ENCODE measurements at regions not wholly inside any gene's neighbourhood (a gene's known extent, or its start where the extent isn't known, plus 50 kb on each side); places are given as distances from the start of the nearest gene placed in this dataset.

DNA sequence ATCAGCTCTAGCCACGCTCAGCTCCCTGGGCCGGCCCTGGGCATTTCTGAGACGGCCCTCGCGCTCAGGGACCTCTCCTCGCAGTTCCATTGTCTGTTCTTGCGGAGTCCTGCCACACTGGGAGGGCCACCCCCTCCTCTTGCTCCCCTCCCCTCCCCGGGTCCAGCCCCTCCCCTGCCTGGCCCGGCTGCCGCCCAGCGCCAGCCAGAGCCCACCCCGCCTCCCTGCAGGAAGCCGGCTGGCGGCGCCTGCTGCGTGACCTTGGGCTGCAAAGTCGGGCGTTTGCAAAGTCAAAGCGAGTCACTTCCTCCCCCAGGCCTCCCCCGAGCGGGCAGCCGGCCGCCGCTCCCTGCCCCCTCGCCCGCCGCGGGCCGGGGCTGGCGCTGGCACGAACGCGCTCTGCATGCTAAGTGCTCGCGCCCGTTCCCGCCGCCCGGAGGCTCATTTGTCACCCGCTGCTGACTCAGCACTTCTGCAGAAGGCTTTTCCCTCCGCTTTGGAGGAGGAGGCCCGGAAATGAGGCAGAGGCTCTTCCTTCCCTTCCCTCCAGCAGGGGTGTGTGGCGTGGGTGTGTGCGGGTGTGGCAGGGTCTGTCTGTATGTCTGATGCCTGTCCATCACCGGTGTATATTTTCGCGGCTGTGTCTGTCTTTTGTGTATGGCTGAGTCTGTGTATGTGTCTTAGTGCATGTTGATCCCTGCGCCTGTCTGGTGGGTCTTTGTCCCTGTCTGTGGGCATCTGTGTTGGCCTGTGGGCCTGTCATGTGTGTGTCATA lies 72.0 kb downstream of the IRF2BPL start:
- TF ChIP-seq POLR2A (IDR thresholded peaks at IDR 0.05) (no peak), CTCF (IDR thresholded peaks at IDR 0.05) (peak in 1 of 3 donors; percentile 18), POLR2AphosphoS5 (IDR thresholded peaks at IDR 0.05) (peak; percentile 69 to 82 (median 82))
